Endodermal cell (in vitro differentiated cells): ENCODE measurements at regions not wholly inside any gene's neighbourhood (a gene's known extent, or its start where the extent isn't known, plus 50 kb on each side); places are given as distances from the start of the nearest gene placed in this dataset.

Source experiments
- DNase-seq: peaks from one replicate; pipeline ENCODE4 v3.0.0-alpha.2; 2017
- H3K27ac ChIP-seq: 2 replicates; pipeline ENCODE4 v1.5.1; 2013; ENCODE audit warnings: mild to moderate bottlenecking, low read depth, low read length, moderate library complexity
- H3K27me3 ChIP-seq: 2 replicates; pipeline ENCODE4 v1.6.1; 2013; ENCODE audit warnings: mild to moderate bottlenecking, low read length, moderate library complexity; ENCODE audit not compliant: insufficient read depth, control insufficient read depth, poor library complexity, severe bottlenecking
- H3K36me3 ChIP-seq: 2 replicates; pipeline ENCODE4 v1.7.0; 2013; ENCODE audit warnings: mild to moderate bottlenecking, low read length, moderate library complexity; ENCODE audit not compliant: control insufficient read depth, insufficient read depth
- H3K4me1 ChIP-seq: one replicate; pipeline ENCODE4 v1.7.0; 2013; ENCODE audit warnings: low read length; ENCODE audit not compliant: control insufficient read depth, insufficient read depth
- H3K4me3 ChIP-seq: 2 replicates; pipeline ENCODE4 v1.5.1; 2013; ENCODE audit warnings: mild to moderate bottlenecking, low read length, moderate library complexity
- H3K9ac ChIP-seq: 2 replicates; pipeline ENCODE4 v1.6.1; 2013; ENCODE audit warnings: mild to moderate bottlenecking, low read length, moderate library complexity; ENCODE audit not compliant: poor library complexity, severe bottlenecking; ENCODE audit errors: extremely low read depth
- H3K9me3 ChIP-seq: 2 replicates; pipeline ENCODE4 v1.6.1; 2013; ENCODE audit warnings: mild to moderate bottlenecking, low read length, moderate library complexity; ENCODE audit not compliant: control insufficient read depth
- H3K27ac Mint-ChIP-seq: 2 replicates; pipeline ENCODE4 v1.8.0; 2020; ENCODE audit warnings: mixed read lengths
- H3K27me3 Mint-ChIP-seq: 2 replicates; pipeline ENCODE4 v1.8.0; 2021; ENCODE audit warnings: mild to moderate bottlenecking, mixed read lengths; ENCODE audit not compliant: insufficient read depth
- H3K36me3 Mint-ChIP-seq: 2 replicates; pipeline ENCODE4 v1.8.0; 2020; ENCODE audit warnings: low read depth, mixed read lengths
- H3K4me1 Mint-ChIP-seq: 2 replicates; pipeline ENCODE4 v1.8.0; 2020; ENCODE audit warnings: mixed read lengths
- H3K4me3 Mint-ChIP-seq: 2 replicates; pipeline ENCODE4 v1.8.0; 2020; ENCODE audit warnings: mild to moderate bottlenecking, moderate library complexity, mixed read lengths
- H3K9me3 Mint-ChIP-seq: 2 replicates; pipeline ENCODE4 v1.8.0; 2020; ENCODE audit warnings: mild to moderate bottlenecking, mixed read lengths
- CTCF ChIP-seq: fragments of 200-600 bp; sonication (generic); conservative IDR thresholded peaks from 2 replicates; pipeline ENCODE4 v1.5.0; 2021; ENCODE audit warnings: antibody characterized with exemption, mild to moderate bottlenecking
- WGBS, 2 experiments: methylation state at CpG; one replicate each; pipeline versions ENCODE4 v1.1.5 to v1.1.7; 2013; ENCODE audit warnings: missing lambda C conversion rate in 2 of 2, mixed read lengths in 1 of 2; ENCODE audit not compliant: insufficient coverage in 1 of 2, insufficient read length in 1 of 2; 5-methylcytosine and 5-hydroxymethylcytosine counted together

GRCh38 chr5:10081584-10081983 lies 168.1 kb downstream of the ATPSCKMT start:
- no peak for TF ChIP-seq CTCF
- no peaks in the 10 kb centered on the region for H3K27me3 Mint-ChIP-seq
- no peak overlapping the region for H3K4me3 Mint-ChIP-seq

GRCh38 chr5:10077791-10078545 lies 171.7 kb downstream of the ATPSCKMT start:
- no peak overlapping the region for H3K27ac Mint-ChIP-seq

More at GRCh38 chr5:10081584-10081983, 168.1 kb downstream of the ATPSCKMT start:
- Histone ChIP-seq H3K9ac (no peak overlapping the region), H3K36me3 (no peaks in the 10 kb centered on the region), H3K4me1 (peaks cover 6% of the 10 kb centered on the region), H3K4me3 (no peak overlapping the region), H3K9me3 (no peaks in the 10 kb centered on the region), H3K27me3 (no peaks in the 10 kb centered on the region), H3K27ac (no peak overlapping the region)
- Mint-ChIP-seq H3K9me3 (no peaks in the 10 kb centered on the region), H3K27ac (no peak overlapping the region), H3K4me1 (peaks cover 7% of the 10 kb centered on the region), H3K36me3 (no peaks in the 10 kb centered on the region)
- DNase-seq: no peak
- WGBS, 2 experiments: 90 to 94% methylated on average over 1 to 4 of the region's 4 CpGs

GRCh38 chr5:10073441-10074104 lies 176.1 kb downstream of the ATPSCKMT start:
- 91 to 97% methylated on average over 7 to 8 of the region's 8 CpGs for WGBS, 2 experiments

More at GRCh38 chr5:10077791-10078545, 171.7 kb downstream of the ATPSCKMT start:
- Mint-ChIP-seq H3K9me3 (no peaks in the 10 kb centered on the region), H3K4me3 (no peak overlapping the region), H3K36me3 (no peaks in the 10 kb centered on the region), H3K4me1 (no peaks in the 10 kb centered on the region), H3K27me3 (no peaks in the 10 kb centered on the region)
- Histone ChIP-seq H3K9ac (no peak overlapping the region), H3K4me3 (no peak overlapping the region), H3K36me3 (no peaks in the 10 kb centered on the region), H3K4me1 (no peaks in the 10 kb centered on the region), H3K9me3 (no peaks in the 10 kb centered on the region), H3K27ac (no peak overlapping the region), H3K27me3 (no peaks in the 10 kb centered on the region)
- DNase-seq: no peak
- no peak for TF ChIP-seq CTCF
- WGBS, 2 experiments: 95% methylated on average over 8 to 11 of the region's 11 CpGs

More at GRCh38 chr5:10073441-10074104, 176.1 kb downstream of the ATPSCKMT start:
- Mint-ChIP-seq H3K4me3 (no peak overlapping the region), H3K9me3 (no peaks in the 10 kb centered on the region), H3K27me3 (no peaks in the 10 kb centered on the region), H3K4me1 (no peaks in the 10 kb centered on the region), H3K27ac (no peak overlapping the region), H3K36me3 (no peaks in the 10 kb centered on the region)
- no peak for TF ChIP-seq CTCF
- DNase-seq: no peak
- Histone ChIP-seq H3K9me3 (peaks cover 4% of the 10 kb centered on the region), H3K36me3 (no peaks in the 10 kb centered on the region), H3K9ac (no peak overlapping the region), H3K4me1 (no peaks in the 10 kb centered on the region), H3K27ac (no peak overlapping the region), H3K4me3 (no peak overlapping the region), H3K27me3 (no peaks in the 10 kb centered on the region)
